Left ventricle myocardium inferior (tissue), 1 donor: ENCODE measurements at regions not wholly inside any gene's neighbourhood (a gene's known extent, or its start where the extent isn't known, plus 50 kb on each side); places are given as distances from the start of the nearest gene placed in this dataset.

Experiments used
- DNase-seq: peaks from one replicate; pipeline ENCODE4 v3.0.0-alpha.2; 2020
- H3K27ac ChIP-seq: fragments of 200-600 bp; replicated peaks from 2 replicates; pipeline ENCODE4 v1.8.0; 2021
- H3K27me3 ChIP-seq: fragments of 200-600 bp; 2 replicates; pipeline ENCODE4 v1.8.0; 2021; ENCODE audit warnings: low read depth
- H3K36me3 ChIP-seq: fragments of 200-600 bp; 2 replicates; pipeline ENCODE4 v1.8.0; 2021
- H3K4me1 ChIP-seq: fragments of 200-600 bp; 2 replicates; pipeline ENCODE4 v1.8.0; 2021
- H3K4me3 ChIP-seq: fragments of 200-600 bp; 2 replicates; pipeline ENCODE4 v1.8.0; 2021; ENCODE audit warnings: mild to moderate bottlenecking, moderate library complexity
- H3K9me3 ChIP-seq: fragments of 200-600 bp; replicated peaks from 2 replicates; pipeline ENCODE4 v1.8.0; 2021
- intact Hi-C: fragments of 100-400 bp; cut with micrococcal nuclease; formaldehyde crosslinking; loops from one replicate; pipeline ENCODE4 v1.11.0; 2022
- TF ChIP-seq, protein P1 (sequence below): fragments of 200-600 bp; IDR thresholded peaks from 2 replicates; pipeline ENCODE4 v1.8.0; 2021; ENCODE audit warnings: antibody characterized with exemption, mild to moderate bottlenecking, borderline replicate concordance
- donor health status: DM: no; HTN: yes; CAD: no; lungs with severe emphysema.

GRCh38 chr5:175107028-175107588, 336.9 kb downstream of the DRD1 start:
- Histone ChIP-seq H3K27ac (no peak overlapping the region), H3K9me3 (peaks cover 20% of the 10 kb centered on the region), H3K4me1 (no peaks in the 10 kb centered on the region), H3K27me3 (peaks cover 4% of the 10 kb centered on the region), H3K36me3 (no peaks in the 10 kb centered on the region), H3K4me3 (no peak overlapping the region)
- intact Hi-C loops, result no loop called here
- DNase-seq, result no peak
- TF ChIP-seq, protein P1, sequence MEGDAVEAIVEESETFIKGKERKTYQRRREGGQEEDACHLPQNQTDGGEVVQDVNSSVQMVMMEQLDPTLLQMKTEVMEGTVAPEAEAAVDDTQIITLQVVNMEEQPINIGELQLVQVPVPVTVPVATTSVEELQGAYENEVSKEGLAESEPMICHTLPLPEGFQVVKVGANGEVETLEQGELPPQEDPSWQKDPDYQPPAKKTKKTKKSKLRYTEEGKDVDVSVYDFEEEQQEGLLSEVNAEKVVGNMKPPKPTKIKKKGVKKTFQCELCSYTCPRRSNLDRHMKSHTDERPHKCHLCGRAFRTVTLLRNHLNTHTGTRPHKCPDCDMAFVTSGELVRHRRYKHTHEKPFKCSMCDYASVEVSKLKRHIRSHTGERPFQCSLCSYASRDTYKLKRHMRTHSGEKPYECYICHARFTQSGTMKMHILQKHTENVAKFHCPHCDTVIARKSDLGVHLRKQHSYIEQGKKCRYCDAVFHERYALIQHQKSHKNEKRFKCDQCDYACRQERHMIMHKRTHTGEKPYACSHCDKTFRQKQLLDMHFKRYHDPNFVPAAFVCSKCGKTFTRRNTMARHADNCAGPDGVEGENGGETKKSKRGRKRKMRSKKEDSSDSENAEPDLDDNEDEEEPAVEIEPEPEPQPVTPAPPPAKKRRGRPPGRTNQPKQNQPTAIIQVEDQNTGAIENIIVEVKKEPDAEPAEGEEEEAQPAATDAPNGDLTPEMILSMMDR, result no peak

GRCh38 chr5:175104677-175105076, 339.3 kb downstream of the DRD1 start:
- TF ChIP-seq, protein P1, result no peak
- H3K36me3 ChIP-seq, result no peaks in the 10 kb centered on the region
- intact Hi-C loops, result no loop called here
- H3K9me3 ChIP-seq, result peaks cover 12% of the 10 kb centered on the region
- DNase-seq, result no peak
- H3K4me1 ChIP-seq, result no peaks in the 10 kb centered on the region
- peaks cover 15% of the 10 kb centered on the region for H3K27me3 ChIP-seq
- H3K27ac ChIP-seq, result no peak overlapping the region
- no peak overlapping the region for H3K4me3 ChIP-seq

DNA sequence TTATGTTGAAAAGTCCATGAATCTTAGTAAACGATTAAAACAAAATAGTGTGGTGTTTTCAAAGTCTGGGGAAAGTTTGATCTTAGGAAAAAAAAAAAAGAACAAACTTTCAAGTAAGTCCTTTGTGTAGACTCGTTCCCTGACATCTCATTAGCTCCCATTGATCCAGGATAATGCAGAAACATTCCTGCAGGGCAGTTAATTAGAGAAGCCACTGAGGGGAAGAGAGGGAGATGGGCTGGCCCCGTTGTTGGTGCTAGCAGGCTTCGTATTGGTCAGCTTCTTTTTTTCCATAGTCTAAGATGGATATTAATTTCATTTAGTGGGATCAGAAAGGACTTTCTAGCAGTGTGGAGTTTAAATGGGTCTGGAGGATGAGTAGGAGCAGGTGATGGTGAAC, 340.2 kb downstream of the DRD1 start:
- no peaks in the 10 kb centered on the region for H3K36me3 ChIP-seq
- H3K27me3 ChIP-seq, result peaks cover 15% of the 10 kb centered on the region
- intact Hi-C loops, result no loop called here
- DNase-seq, result no peak
- no peak overlapping the region for H3K4me3 ChIP-seq
- H3K9me3 ChIP-seq, result peaks cover 3% of the 10 kb centered on the region
- H3K4me1 ChIP-seq, result no peaks in the 10 kb centered on the region
- H3K27ac ChIP-seq, result no peak overlapping the region
- TF ChIP-seq, protein P1, result no peak

DNA sequence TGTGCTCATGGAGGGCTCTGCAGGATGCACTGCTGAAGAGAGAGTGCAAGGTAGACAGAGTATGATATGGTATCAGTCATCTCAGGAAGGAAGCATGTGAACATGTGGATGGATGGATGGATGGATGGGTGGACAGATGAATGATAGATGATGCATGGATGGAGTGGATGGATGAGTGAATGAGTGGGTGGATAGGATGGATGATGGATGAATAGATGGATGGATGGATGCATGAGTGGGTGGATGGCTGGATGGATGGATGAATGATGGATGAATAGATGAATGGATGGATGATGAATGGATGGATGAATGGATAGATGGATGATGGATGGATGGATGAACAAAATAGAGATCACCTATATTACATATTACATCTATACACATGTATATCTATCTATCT, 341.3 kb downstream of the DRD1 start:
- Histone ChIP-seq H3K4me3 (no peak overlapping the region), H3K27ac (no peak overlapping the region), H3K4me1 (no peaks in the 10 kb centered on the region), H3K27me3 (peaks cover 15% of the 10 kb centered on the region), H3K9me3 (no peaks in the 10 kb centered on the region), H3K36me3 (no peaks in the 10 kb centered on the region)
- TF ChIP-seq, protein P1, result no peak
- no peak for DNase-seq
- intact Hi-C loops, result no loop called here

- TF ChIP-seq, protein P1, result no peak
- no peak overlapping the region for H3K27ac ChIP-seq
- intact Hi-C loops, result no loop called here
- no peaks in the 10 kb centered on the region for H3K36me3 ChIP-seq
- H3K27me3 ChIP-seq, result peaks cover 29% of the 10 kb centered on the region
- H3K4me3 ChIP-seq, result no peak overlapping the region
- no peaks in the 10 kb centered on the region for H3K9me3 ChIP-seq
- no peak for DNase-seq
- no peaks in the 10 kb centered on the region for H3K4me1 ChIP-seq
Observed at GRCh38 chr5:175098301-175098700, 345.7 kb downstream of the DRD1 start.
